Muscle of arm (tissue), 1 donor: ENCODE measurements at regions not wholly inside any gene's neighbourhood (a gene's known extent, or its start where the extent isn't known, plus 50 kb on each side); places are given as distances from the start of the nearest gene placed in this dataset.

Source experiments
- DNase-seq: peaks from one replicate; pipeline ENCODE4 v3.0.0-alpha.2; 2013

- DNase-seq, result no peak
These were observed 156.3 kb downstream of the BCOR start for GRCh38 chrX:39941332-39941920.

GRCh38 chrX:39944416-39944815 is 153.3 kb downstream of the BCOR start:
- no peak for DNase-seq

- no peak for DNase-seq
These were observed 152.0 kb downstream of the BCOR start for GRCh38 chrX:39945709-39946108.

GRCh38 chrX:39946822-39947221 is 150.9 kb downstream of the BCOR start:
- DNase-seq, result no peak

GRCh38 chrX:39948582-39948981 is 149.2 kb downstream of the BCOR start:
- no peak for DNase-seq

- DNase-seq, result no peak
These were observed 147.6 kb downstream of the BCOR start for GRCh38 chrX:39950018-39950688.

GRCh38 chrX:39952989-39953388 is 144.8 kb downstream of the BCOR start:
- no peak for DNase-seq

- no peak for DNase-seq
These were observed 143.9 kb downstream of the BCOR start for GRCh38 chrX:39953879-39954278.

GRCh38 chrX:39954851-39955250 is 142.9 kb downstream of the BCOR start:
- no peak for DNase-seq

- no peak for DNase-seq
These were observed 142.1 kb downstream of the BCOR start for GRCh38 chrX:39955625-39956024.

GRCh38 chrX:39956803-39957394 is 140.9 kb downstream of the BCOR start:
- DNase-seq, result no peak

GRCh38 chrX:39957816-39958566 is 139.8 kb downstream of the BCOR start:
- no peak for DNase-seq

- DNase-seq, result no peak
These were observed 138.9 kb downstream of the BCOR start for GRCh38 chrX:39958850-39959249.

- no peak for DNase-seq
These were observed 137.5 kb downstream of the BCOR start for GRCh38 chrX:39960219-39960618.

- no peak for DNase-seq
These were observed 136.3 kb downstream of the BCOR start for GRCh38 chrX:39961441-39961840.

- DNase-seq, result no peak
These were observed 132.6 kb downstream of the BCOR start for GRCh38 chrX:39965051-39965573.

GRCh38 chrX:39966176-39966575 is 131.6 kb downstream of the BCOR start:
- DNase-seq, result no peak

GRCh38 chrX:39967348-39967747 is 130.4 kb downstream of the BCOR start:
- no peak for DNase-seq

GRCh38 chrX:39969099-39969818 is 128.5 kb downstream of the BCOR start:
- no peak for DNase-seq

- DNase-seq, result no peak
These were observed 127.8 kb downstream of the BCOR start for GRCh38 chrX:39969819-39970504.

GRCh38 chrX:39971760-39972159 is 126.0 kb downstream of the BCOR start:
- no peak for DNase-seq
